HG03575 (cell line): ENCODE measurements at regions not wholly inside any gene's neighbourhood (a gene's known extent, or its start where the extent isn't known, plus 50 kb on each side); places are given as distances from the start of the nearest gene placed in this dataset.
"Not testable (repeated sequence)": the region's sequence is repeated elsewhere in the genome, so short reads cannot be mapped to it uniquely, and the experiment has no call there.

Experiments
- ATAC-seq: cut with Tn5 transposase; IDR thresholded peaks from one replicate; pipeline ENCODE4 v1.9.1; 2021; ENCODE audit not compliant: unreplicated experiment, insufficient number of reproducible peaks, low FRiP score; ENCODE audit errors: extremely low read depth

GRCh38 chr12:87509237-87509820 is 519.9 kb downstream of the C12orf50 start:
- no peak for ATAC-seq

- ATAC-seq: no peak
Observed at GRCh38 chr12:87491598-87491997, 537.6 kb downstream of the C12orf50 start.

GRCh38 chr12:87491089-87491488 is 538.1 kb downstream of the C12orf50 start:
- ATAC-seq: no peak

- ATAC-seq: no peak
Observed at GRCh38 chr12:87469295-87469694, 559.9 kb downstream of the C12orf50 start.

GRCh38 chr12:87467936-87468335 is 561.3 kb downstream of the C12orf50 start:
- ATAC-seq: no peak

GRCh38 chr12:87464565-87464964 is 564.6 kb downstream of the C12orf50 start:
- ATAC-seq: no peak

- ATAC-seq: no peak
Observed at GRCh38 chr12:87444039-87444438, 585.2 kb downstream of the C12orf50 start.

- no peak for ATAC-seq
Observed at GRCh38 chr12:87441511-87441910, 587.7 kb downstream of the C12orf50 start.

- no peak for ATAC-seq
Observed at GRCh38 chr12:87439990-87440827, 589.0 kb downstream of the C12orf50 start.

- no peak for ATAC-seq
Observed at GRCh38 chr12:87430444-87430843, 598.8 kb downstream of the C12orf50 start.

GRCh38 chr12:87428701-87429277 is 600.4 kb downstream of the C12orf50 start:
- ATAC-seq: no peak

- ATAC-seq: no peak
Observed at GRCh38 chr12:87427770-87428169, 601.4 kb downstream of the C12orf50 start.

GRCh38 chr12:87425942-87426554 is 603.2 kb downstream of the C12orf50 start:
- no peak for ATAC-seq

- ATAC-seq: not testable (repeated sequence)
Observed at GRCh38 chr12:87421233-87421632, 608.0 kb downstream of the C12orf50 start.

GRCh38 chr12:87413784-87414183 is 615.4 kb downstream of the C12orf50 start:
- ATAC-seq: no peak

- ATAC-seq: no peak
Observed at GRCh38 chr12:87406926-87407325, 622.3 kb downstream of the C12orf50 start.

- ATAC-seq: no peak
Observed at GRCh38 chr12:87405918-87406317, 623.3 kb downstream of the C12orf50 start.

GRCh38 chr12:87394168-87394567 is 635.0 kb downstream of the C12orf50 start:
- not testable (repeated sequence) for ATAC-seq

GRCh38 chr12:87388376-87388775 is 640.8 kb downstream of the C12orf50 start:
- ATAC-seq: no peak

GRCh38 chr12:87385322-87385721 is 643.9 kb downstream of the C12orf50 start:
- ATAC-seq: no peak
